ENCODE measurements at regions not wholly inside any gene's neighbourhood (a gene's known extent, or its start where the extent isn't known, plus 50 kb on each side); places are given as distances from the start of the nearest gene placed in this dataset.

DNA sequence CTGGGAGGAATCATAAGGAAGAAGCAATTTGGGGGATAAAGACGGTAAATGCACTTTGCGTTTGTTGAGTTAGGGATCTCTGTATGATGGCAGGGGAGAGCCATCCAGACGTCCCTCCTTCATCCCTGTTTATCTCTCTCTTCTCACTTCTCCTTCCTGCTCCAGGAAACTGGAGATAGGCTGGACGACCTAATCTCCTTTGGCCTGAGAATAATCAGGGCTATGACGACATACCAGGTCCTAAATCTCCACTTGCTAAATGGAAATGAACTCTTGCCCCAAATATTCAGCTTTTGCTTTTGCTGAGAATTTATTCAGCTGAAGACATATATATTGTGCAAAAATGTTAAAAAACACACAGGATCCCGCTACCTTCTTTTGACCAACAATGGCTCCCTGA is 182.9 kb upstream of the INHBA start:
- Histone ChIP-seq H3K79me2 (ENCODE audit: insufficient read depth, low read length) (no peaks in the 10 kb centered on the region), H3K27ac (ENCODE audit: extremely low read length, insufficient read depth, low read length) (no peak overlapping the region), H3K4me1 (ENCODE audit: insufficient read depth, low read length) (no peaks in the 10 kb centered on the region), H3K27me3 (ENCODE audit: control insufficient read depth in 1 of 2, insufficient read depth in 2 of 2, low read length in 2 of 2) (peaks cover 0 to 4% of the 10 kb centered on the region in 2 experiments; a peak in 1 of 5 replicates), H4K20me1 (ENCODE audit: insufficient read depth, low read length) (no peaks in the 10 kb centered on the region), H3K4me3 (replicated peaks in 1 of 3; ENCODE audit: insufficient read depth in 1 of 3, low read depth in 2 of 3, low read length in 3 of 3) (no peak overlapping the region), H3K9ac (ENCODE audit: insufficient read depth, low read depth, low read length) (no peak overlapping the region), H3K9me3 (ENCODE audit: low read length) (no peaks in the 10 kb centered on the region), H2AFZ (ENCODE audit: low read length) (no peak overlapping the region), H3K36me3 (replicated peaks in 1 of 2; ENCODE audit: control insufficient read depth in 1 of 2, insufficient read depth in 2 of 2, low read length in 2 of 2) (no peaks in the 10 kb centered on the region), H3K4me2 (ENCODE audit: low read depth, low read length) (no peak overlapping the region)
- WGBS (ENCODE audit: low lambda C conversion rate) = 11% methylated on average over 6 of the region's 6 CpGs
- ATAC-seq (no peak), DNase-seq (ENCODE audit: low spot score) (no peak), FAIRE-seq (no peak)
- BruUV-seq (replicated peaks) = no TSS peak
- CTCF ChIA-PET (ENCODE audit: low intra/inter-chr PET ratio, low total read pairs) = no interaction called here
- TF ChIP-seq, protein P1, sequence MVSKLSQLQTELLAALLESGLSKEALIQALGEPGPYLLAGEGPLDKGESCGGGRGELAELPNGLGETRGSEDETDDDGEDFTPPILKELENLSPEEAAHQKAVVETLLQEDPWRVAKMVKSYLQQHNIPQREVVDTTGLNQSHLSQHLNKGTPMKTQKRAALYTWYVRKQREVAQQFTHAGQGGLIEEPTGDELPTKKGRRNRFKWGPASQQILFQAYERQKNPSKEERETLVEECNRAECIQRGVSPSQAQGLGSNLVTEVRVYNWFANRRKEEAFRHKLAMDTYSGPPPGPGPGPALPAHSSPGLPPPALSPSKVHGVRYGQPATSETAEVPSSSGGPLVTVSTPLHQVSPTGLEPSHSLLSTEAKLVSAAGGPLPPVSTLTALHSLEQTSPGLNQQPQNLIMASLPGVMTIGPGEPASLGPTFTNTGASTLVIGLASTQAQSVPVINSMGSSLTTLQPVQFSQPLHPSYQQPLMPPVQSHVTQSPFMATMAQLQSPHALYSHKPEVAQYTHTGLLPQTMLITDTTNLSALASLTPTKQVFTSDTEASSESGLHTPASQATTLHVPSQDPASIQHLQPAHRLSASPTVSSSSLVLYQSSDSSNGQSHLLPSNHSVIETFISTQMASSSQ (IDR thresholded peaks at IDR 0.05; ENCODE audit: low read depth) = no peak
- TF ChIP-seq, protein P1 (CRISPR knock-in tag; IDR thresholded peaks at IDR 0.05; ENCODE audit: borderline replicate concordance) = no peak
- TF ChIP-seq ZNF343 (CRISPR knock-in tag; IDR thresholded peaks at IDR 0.05) (no peak), TCF12 (IDR thresholded peaks at IDR 0.05) (no peak), TCF12 (CRISPR knock-in tag; IDR thresholded peaks at IDR 0.05) (no peak), NFYB (CRISPR knock-in tag; IDR thresholded peaks at IDR 0.05) (no peak), MTA1 (CRISPR knock-in tag; IDR thresholded peaks at IDR 0.05; ENCODE audit: borderline replicate concordance) (no peak), ZFP36 (IDR thresholded peaks at IDR 0.05; ENCODE audit: borderline replicate concordance, low read depth, low read length, partially characterized antibody) (no peak), XRCC5 (optimal IDR thresholded peaks at IDR 0.05; ENCODE audit: low read length) (no peak), ZKSCAN8 (CRISPR knock-in tag; IDR thresholded peaks at IDR 0.05; ENCODE audit: borderline replicate concordance) (no peak), DNMT3B (CRISPR knock-in tag; conservative IDR thresholded peaks at IDR 0.05) (no peak), ZNF766 (CRISPR knock-in tag; IDR thresholded peaks at IDR 0.05; ENCODE audit: borderline replicate concordance) (no peak), KLF6 (CRISPR knock-in tag; IDR thresholded peaks at IDR 0.05) (no peak), HMG20B (CRISPR knock-in tag; conservative IDR thresholded peaks at IDR 0.05) (no peak)
- TF ChIP-seq, protein P2, sequence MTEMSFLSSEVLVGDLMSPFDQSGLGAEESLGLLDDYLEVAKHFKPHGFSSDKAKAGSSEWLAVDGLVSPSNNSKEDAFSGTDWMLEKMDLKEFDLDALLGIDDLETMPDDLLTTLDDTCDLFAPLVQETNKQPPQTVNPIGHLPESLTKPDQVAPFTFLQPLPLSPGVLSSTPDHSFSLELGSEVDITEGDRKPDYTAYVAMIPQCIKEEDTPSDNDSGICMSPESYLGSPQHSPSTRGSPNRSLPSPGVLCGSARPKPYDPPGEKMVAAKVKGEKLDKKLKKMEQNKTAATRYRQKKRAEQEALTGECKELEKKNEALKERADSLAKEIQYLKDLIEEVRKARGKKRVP (CRISPR knock-in tag; IDR thresholded peaks at IDR 0.05) = no peak
- POLR2A ChIA-PET = no interaction called here
- in situ Hi-C loops (cut with HindIII; ENCODE audit: extremely low pct_ligation_motif_present, low pct_unique_long_range_greater_than_20kb) (no loop called here), intact Hi-C loops (cut with micrococcal nuclease; ENCODE audit: unreplicated experiment) (loop anchor here (10.0 kb wide), 1 partner anchor 1001 kb away; no protein-coding TSS in a partner anchor)

Measured in HepG2 (cell line).